ENCODE measurements at regions not wholly inside any gene's neighbourhood (a gene's known extent, or its start where the extent isn't known, plus 50 kb on each side); places are given as distances from the start of the nearest gene placed in this dataset.

DNA sequence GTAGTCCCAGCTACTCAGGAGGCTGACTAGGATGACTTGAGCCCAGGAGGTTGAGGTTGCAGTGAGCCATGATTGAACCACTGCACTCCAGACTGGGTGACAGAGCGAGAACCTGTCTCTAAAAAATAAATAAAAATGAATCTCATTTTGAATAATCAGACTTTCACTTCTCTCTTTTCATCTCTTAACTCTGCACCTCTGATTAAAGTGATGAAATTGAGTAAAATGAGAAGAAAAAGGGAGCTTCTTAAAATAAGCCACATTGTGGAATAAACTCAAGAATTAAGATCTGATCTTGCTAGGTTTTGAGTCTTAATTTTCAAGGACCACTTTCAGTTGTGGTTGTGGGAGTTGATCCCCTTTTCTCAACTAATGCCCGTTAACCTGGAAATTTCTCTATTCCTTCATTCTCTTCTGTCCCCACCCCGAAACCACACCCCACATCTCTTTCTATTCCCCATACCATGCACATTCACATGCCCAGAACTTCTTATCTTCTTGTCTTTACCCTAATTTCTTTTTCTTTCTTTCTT is 70.9 kb upstream of the ETV6 start:
- TF ChIP-seq EZH2 (IDR thresholded peaks at IDR 0.05): no peak
- no peak for TF ChIP-seq POLR2AphosphoS5 (IDR thresholded peaks at IDR 0.05; ENCODE audit: borderline replicate concordance, low read depth, low read length)
- no peak for TF ChIP-seq FOXP2 (optimal IDR thresholded peaks at IDR 0.05; ENCODE audit: control extremely low read depth, extremely low read length, insufficient read depth)
